Lung microvascular endothelial cell (primary cell): ENCODE measurements at regions not wholly inside any gene's neighbourhood (a gene's known extent, or its start where the extent isn't known, plus 50 kb on each side); places are given as distances from the start of the nearest gene placed in this dataset.

Source experiments
- DNase-seq, 2 donors: peaks; one replicate each; pipeline versions ENCODE4 v3.0.0 to v3.0.0-alpha.2; 2010; ENCODE audit warnings: low read depth in 2 of 2

DNA sequence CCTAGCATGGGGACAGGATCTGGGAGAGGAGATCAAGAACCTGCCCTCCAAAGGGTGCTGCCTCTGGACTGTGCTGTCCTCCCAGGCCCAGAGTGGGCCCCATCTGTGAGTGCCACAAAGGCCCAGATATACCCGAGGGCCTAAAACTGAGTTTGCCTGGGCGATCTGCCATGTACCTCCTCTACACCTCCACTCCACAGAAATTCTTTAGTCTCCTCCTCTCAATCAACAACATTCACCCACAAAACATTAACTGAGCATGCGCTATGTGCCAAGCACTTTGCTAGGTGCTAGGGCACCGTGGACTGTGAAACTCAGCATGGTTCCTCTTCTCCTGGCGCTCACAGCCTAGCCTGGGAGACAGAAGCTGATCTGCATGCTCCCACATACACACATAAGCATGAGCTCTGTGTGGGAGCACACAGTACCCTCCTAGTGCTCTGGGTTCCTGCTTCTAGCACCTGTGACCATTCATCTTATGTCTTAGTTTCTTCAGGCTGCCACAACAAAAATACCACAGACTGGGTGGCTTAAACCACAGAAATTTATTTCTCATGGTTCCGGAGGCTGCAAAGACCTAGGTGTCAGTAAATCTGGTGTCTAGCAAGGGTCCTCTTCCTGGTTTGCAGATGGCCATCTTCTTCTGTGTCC is 82.0 kb upstream of the FSTL4 start:
- no peak for DNase-seq

- no peak for DNase-seq
Observed at GRCh38 chr5:133691448-133691847, 79.1 kb upstream of the FSTL4 start.

DNA sequence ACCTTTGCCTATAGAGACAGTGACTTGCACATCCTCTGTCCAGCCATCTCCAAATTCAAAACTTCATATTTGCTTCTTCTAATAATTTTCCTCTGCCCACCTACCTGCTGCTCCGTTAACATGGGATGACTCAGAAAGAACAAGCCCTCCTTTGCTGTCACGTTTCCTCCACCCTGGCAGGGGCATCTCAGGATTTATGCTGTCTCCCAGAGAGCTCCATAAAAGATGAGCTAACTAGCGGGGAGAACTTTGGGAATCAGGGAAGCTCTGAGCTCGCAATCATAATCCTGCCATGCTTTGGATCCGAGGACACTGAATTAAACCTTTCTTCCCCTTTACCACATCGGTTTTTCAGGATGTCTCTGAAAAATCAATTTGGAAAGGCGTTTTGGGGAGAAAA is 78.4 kb upstream of the FSTL4 start:
- no peak for DNase-seq

- no peak for DNase-seq
Observed at GRCh38 chr5:133688391-133688790, 76.0 kb upstream of the FSTL4 start.

DNA sequence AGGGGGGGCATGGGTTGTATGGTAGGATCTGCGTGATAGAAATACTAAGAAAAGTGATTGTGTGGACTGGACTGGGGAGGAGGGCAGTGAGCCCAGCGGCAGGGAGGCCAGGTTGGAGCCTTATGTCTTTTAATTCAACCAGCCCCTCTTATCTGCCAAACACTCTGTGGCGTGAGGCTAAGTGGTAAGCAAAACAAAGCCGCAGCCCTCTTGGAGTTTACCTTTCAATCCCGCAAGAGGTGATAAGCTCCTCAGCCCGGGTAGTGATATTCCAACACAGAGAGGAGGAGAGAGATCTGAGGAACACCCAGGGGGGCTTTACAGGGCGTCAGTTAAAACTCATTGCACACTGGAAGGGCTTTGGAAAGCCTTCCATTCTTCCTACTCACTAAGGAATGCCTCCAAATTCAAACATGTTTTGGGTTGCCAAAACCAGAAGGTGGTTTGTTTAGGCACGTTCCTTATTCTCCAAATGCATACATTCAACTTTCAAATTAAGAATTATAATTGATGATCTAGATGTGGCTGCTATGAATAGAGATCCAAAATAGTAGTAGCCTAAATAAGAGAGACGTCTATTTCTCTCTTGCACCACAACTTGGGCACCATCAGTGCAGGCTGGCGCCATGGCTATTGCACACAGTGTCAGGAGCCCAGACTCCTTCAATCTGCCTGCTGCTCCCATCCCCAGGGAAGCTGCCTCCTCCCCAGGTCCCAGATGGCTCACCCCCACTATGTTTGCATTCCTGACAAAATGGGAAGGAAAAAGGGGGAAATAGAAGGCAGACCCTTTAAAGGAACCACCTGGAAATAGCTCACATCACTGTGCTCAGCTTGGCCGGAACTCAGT is 75.1 kb upstream of the FSTL4 start:
- DNase-seq = no peak

DNA sequence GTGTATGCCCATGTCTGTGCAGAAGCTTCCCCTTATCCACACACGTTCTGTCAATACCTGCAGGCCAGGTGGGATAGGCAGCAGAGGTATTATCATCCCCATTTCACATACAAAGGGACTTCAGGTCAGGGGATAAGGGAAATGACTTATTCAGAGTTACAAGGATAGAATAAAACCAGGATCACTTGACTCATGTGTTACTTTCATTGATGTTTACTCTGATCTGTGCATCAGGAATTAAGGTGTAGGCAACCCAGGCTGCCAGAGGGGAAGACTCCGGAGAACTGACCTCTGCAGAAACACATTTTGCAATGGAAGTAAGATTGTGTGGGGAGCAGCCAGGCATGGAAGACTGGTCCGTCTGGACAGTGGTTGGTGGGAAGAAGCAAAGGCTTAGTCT is 74.2 kb upstream of the FSTL4 start:
- no peak for DNase-seq

GRCh38 chr5:133685402-133686018 is 73.2 kb upstream of the FSTL4 start:
- DNase-seq = no peak

GRCh38 chr5:133683646-133684596 is 71.6 kb upstream of the FSTL4 start:
- no peak for DNase-seq

DNA sequence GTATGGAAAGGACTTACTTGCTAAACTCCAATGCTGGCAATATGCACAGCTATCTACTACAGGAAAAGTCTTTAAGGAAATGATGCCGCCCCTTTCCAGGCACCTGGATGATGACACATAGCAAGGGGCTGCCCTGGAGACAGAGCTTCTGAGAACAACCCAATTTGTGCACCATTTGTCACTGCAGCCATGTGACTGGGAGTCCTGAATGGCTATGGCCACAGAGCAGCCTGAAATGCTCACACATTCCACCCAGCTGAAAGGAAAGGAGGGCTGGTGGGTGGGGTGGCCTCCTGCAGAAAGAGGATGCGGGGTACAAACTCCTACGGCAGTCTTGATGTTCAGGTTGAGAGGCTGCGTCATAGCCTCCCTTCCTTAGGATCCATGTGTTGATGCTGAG is 70.1 kb upstream of the FSTL4 start:
- no peak for DNase-seq

GRCh38 chr5:133681896-133682295 is 69.6 kb upstream of the FSTL4 start:
- no peak for DNase-seq

DNA sequence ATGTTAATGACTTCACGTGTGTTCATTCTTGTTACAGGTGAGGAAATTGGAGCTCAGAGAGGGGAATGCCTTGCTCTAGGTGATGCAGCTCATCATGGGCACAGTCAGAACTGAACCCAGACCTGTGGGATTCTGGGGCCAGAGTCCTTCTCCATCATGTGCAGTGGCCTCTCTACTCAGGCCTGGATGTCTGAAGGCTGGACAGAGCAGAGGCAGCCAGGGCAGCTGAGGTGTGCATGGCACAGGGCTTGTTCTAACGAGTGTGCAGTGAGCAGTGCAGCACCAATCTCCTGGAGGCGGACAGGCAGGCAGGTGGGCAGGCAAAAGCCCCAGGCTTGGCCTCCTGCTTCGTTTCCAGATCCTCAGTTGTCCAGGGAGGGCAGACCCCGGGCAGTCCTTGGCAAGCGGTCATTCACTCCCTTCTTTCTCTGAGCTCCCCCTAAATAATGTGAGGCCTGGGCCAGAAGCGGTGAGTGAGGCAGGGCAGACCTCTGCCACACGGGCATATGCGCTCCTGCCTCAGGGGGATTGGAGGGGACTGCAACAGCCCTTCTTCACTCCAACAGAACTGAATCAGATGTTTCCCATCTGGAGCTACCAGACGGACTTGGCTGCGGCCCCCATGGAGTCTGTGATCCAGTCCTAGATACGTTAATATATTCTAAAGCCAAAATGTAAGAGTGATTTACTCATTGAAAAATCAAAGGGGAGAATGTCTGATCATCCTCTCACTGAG is 68.7 kb upstream of the FSTL4 start:
- no peak for DNase-seq

GRCh38 chr5:133679534-133679933 is 67.2 kb upstream of the FSTL4 start:
- no peak for DNase-seq

DNA sequence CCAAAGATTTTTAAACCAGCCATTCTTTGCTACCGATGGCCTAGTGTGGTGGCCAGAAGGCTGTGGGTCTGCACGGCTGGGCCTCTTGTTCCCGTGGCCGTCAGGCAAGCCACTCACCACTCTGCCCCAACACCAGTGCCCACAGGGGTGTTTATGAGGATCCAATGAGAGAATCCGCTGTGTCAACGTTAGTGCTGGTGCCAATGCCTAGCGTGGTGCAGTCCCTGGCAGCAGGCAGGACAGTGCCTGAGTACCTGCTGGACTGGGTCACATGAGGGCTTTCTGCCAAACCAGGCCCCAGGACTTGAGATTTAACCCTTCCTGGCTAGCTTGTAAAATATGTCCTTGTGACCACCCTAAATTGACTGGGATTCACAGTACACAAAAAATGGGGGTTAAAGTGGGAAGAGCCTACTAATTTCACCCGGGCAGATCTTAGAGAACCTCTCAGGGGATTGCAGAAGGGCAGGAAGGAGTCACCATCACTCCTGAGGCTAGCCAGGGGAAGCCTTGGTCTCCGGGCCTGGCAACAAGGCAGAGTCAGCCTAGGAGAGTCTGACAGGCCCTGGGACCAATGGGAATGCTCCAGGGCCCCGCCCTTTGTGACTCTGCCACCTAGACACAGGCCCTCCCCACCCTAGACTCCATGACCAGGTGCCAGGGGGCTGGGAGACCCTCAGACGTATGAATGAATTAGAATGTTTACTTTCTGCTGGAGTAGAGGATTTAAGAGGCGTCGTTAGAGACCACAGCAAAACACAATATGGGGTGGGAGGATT is 63.2 kb upstream of the FSTL4 start:
- DNase-seq = no peak

GRCh38 chr5:133670336-133670735 is 58.0 kb upstream of the FSTL4 start:
- DNase-seq = no peak

DNA sequence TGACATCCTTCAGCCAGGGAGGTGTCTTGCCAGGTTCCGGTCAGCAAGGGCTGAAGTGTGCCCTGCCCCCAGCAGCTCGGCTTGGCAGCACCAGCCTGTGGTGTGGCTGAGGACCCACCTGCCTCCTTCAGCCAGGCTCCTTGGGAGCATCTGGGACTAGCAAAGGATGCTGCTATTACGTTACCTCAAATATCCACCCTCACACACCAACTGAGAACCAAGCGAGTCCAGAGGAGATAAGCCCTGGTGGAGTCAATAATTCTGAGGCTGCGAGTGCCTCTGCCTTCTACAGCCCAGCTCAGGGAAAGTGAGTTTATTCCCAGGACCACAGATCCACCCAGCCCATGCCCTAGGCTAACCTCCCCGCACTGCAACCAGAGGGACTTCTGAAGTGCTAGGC is 57.1 kb upstream of the FSTL4 start:
- no peak for DNase-seq

DNA sequence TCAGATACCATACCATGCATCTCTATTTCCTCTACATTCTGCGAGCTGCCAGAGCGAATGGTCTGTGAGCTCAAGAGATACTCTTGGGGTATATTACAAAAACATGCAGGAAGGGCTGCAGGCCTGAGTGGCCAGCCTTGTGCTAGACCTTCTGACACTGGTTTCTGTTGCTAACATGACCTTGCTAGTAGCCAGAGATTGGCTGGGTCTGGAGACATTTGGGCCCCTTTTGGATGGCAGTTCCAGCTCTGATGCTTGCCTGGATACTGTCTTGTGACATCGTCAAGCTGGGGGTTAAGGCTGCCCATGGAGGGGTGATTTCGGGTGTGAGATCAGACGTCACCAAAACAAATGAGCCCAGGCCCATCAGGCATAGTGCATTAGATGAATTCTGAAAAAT is 56.1 kb upstream of the FSTL4 start:
- no peak for DNase-seq

- DNase-seq = no peak
Observed at GRCh38 chr5:133667217-133667616, 54.9 kb upstream of the FSTL4 start.

DNA sequence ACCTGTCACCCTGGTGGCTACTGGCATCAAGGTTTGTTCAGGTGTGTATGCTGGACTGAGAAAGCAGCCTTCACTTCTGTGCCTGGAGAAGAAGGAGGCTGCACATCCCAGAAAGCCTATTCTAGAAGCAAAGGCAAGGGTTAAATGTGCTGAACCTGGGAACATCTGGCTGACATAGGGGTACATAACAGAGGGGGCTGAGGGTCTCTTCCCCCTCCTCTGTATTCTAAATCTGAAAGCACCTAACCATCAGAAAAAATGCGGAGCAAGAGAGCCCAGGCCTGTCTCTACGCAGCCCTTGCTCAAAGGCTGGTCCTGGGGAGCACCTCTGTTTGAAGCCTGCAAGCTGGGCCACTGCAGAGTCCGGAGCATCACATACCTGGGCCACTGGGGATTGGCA is 53.2 kb upstream of the FSTL4 start:
- DNase-seq = no peak

DNA sequence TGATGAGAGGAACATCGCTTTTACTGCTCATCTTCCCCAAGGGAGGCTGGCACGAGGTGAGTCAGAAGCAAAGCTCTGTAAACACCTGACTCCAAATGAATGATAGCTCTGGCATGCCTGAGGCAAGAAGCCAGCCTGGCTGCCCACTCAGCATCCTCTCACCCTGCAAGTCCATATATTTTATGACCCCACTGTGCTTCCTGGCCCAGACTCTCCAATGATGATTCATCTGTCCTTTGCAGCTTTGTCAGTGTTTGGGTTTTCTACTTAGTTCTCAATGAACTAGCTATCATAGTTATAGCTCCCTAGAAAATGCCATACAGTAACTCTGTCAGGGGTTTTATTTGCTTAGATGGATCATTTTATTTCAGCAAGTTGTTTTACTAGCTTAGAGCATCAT is 52.1 kb upstream of the FSTL4 start:
- no peak for DNase-seq

DNA sequence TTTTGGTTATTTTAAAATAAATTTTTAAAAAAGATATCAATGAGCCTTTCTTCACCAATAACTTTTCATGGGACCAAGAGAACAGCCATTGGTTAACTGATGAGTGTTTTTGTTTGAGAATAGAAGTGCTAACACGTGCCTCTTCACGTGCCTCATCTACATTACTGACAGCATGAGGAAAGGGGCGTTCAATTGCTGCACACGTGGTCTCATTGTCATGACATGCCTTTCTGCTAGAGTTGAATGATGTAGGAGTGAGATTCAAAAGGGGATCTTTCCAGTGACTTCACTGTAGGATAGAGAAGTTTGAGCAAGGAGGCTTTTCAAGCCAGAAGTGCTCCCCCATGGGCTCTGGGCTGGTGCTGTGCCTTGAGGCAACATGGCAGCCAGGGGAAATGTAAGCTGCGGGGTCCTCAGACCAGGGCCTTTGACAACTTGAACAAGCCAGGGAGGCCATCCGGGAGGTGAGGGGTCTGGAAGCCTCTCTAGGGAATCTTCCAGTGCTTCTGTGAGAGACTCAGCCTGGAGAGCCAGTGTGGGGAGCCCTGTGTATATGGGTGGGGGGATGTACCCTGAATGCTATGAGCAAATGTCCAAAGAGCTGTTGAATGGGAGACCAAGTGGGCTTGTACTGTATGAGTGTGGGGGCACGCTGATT is 51.2 kb upstream of the FSTL4 start:
- DNase-seq = no peak
